ENCODE measurements at regions not wholly inside any gene's neighbourhood (a gene's known extent, or its start where the extent isn't known, plus 50 kb on each side); places are given as distances from the start of the nearest gene placed in this dataset.

DNA sequence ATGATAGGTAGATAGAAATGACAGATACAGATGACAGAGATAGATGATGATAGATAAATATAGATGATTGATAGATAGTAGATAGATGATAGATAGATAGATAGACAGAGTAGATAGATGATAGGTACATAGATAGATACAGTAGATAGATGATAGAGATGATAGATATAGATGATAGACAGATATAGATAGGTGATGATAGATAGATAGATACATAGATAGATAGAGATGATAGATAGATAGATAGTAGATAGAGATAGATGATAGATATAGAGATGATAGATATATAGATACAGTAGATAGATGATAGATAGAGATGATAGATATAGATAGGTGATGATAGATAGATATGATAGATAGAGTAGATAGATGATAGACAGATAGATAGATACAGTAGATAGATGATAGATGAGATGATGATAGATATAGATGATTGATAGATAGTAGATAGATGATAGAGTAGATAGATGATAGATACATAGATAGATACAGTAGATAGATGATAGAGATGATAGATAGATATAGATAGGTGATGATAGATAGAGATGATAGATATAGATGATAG is 95.7 kb upstream of the SMIM23 start:
- no peak overlapping the region for H3K9ac ChIP-seq (ENCODE audit: low read length)
- ChIA-PET CTCF (no interaction called here), POLR2A (no interaction called here)
- Mint-ChIP-seq H3K27me3 (no peaks in the 10 kb centered on the region), H3K27ac (no peak overlapping the region), H3K9me3 (ENCODE audit: insufficient read depth) (no peaks in the 10 kb centered on the region), H3K4me3 (no peak overlapping the region), H3K4me1 (no peaks in the 10 kb centered on the region)
- peaks cover 0 to 6% (median 0%) of the 10 kb centered on the region in 3 donors for H3K9me3 ChIP-seq (ENCODE audit: control extremely low read depth in 1 of 3, control insufficient read depth in 2 of 3, insufficient read depth in 1 of 3, low read length in 2 of 3)
- no peak overlapping the region for H3K4me2 ChIP-seq (replicated peaks; ENCODE audit: low read depth, low read length, poor library complexity, severe bottlenecking)
- no peaks in the 10 kb centered on the region for H4K20me1 ChIP-seq (ENCODE audit: control insufficient read depth, insufficient read depth, low read length, poor library complexity, severe bottlenecking)
- H3K36me3 ChIP-seq (replicated peaks in 1 of 2; ENCODE audit: control extremely low read depth in 1 of 2, control insufficient read depth in 1 of 2, extremely low read depth in 1 of 2, insufficient read depth in 2 of 2, low read length in 1 of 2), result no peaks in the 10 kb centered on the region
- no peak overlapping the region for H3K4me3 ChIP-seq (ENCODE audit: control extremely low read depth in 1 of 5, extremely low read depth in 1 of 5, insufficient read depth in 1 of 5, low read depth in 2 of 5, low read length in 4 of 5)
- no peak overlapping the region for H3K27ac ChIP-seq (ENCODE audit: low read length in 2 of 2)
- H2AFZ ChIP-seq (ENCODE audit: insufficient read depth, low read depth, low read length, poor library complexity, severe bottlenecking), result no peak overlapping the region
- intact Hi-C loops (cut with micrococcal nuclease), result no loop called here
- TF ChIP-seq EZH2 (IDR thresholded peaks at IDR 0.05; ENCODE audit: borderline replicate concordance, insufficient read depth, low read depth, low read length, poor library complexity, severe bottlenecking) (no peak), CTCF (IDR thresholded peaks at IDR 0.05) (no peak)
- DNase-seq, result no peak
- H3K4me1 ChIP-seq (ENCODE audit: control insufficient read depth in 2 of 2, insufficient read depth in 2 of 2, low read length in 2 of 2), result no peaks in the 10 kb centered on the region
- no peaks in the 10 kb centered on the region for H3K27me3 ChIP-seq (replicated peaks in 1 of 4; ENCODE audit: control extremely low read depth in 1 of 4, control insufficient read depth in 3 of 4, insufficient read depth in 4 of 4, low read length in 3 of 4)
- H3K79me2 ChIP-seq (ENCODE audit: control insufficient read depth, insufficient read depth, low read length), result no peaks in the 10 kb centered on the region
- ATAC-seq (ENCODE audit: low read depth), result no peak

GRCh38 chr5:171692107-171692506 is 93.5 kb upstream of the SMIM23 start:
- Mint-ChIP-seq H3K27ac (no peak overlapping the region), H3K4me1 (no peaks in the 10 kb centered on the region), H3K4me3 (no peak overlapping the region), H3K9me3 (ENCODE audit: insufficient read depth) (no peaks in the 10 kb centered on the region), H3K27me3 (no peaks in the 10 kb centered on the region)
- Histone ChIP-seq H3K4me1 (ENCODE audit: control insufficient read depth in 2 of 2, insufficient read depth in 2 of 2, low read length in 2 of 2) (no peaks in the 10 kb centered on the region), H2AFZ (ENCODE audit: insufficient read depth, low read depth, low read length, poor library complexity, severe bottlenecking) (no peak overlapping the region), H3K9ac (ENCODE audit: low read length) (no peak overlapping the region), H3K9me3 (ENCODE audit: control extremely low read depth in 1 of 3, control insufficient read depth in 2 of 3, insufficient read depth in 1 of 3, low read length in 2 of 3) (peaks cover 0 to 6% (median 0%) of the 10 kb centered on the region in 3 donors), H3K4me2 (replicated peaks; ENCODE audit: low read depth, low read length, poor library complexity, severe bottlenecking) (no peak overlapping the region), H3K27ac (ENCODE audit: low read length in 2 of 2) (no peak overlapping the region), H3K4me3 (ENCODE audit: control extremely low read depth in 1 of 5, extremely low read depth in 1 of 5, insufficient read depth in 1 of 5, low read depth in 2 of 5, low read length in 4 of 5) (no peak overlapping the region), H3K27me3 (replicated peaks in 1 of 4; ENCODE audit: control extremely low read depth in 1 of 4, control insufficient read depth in 3 of 4, insufficient read depth in 4 of 4, low read length in 3 of 4) (no peaks in the 10 kb centered on the region), H3K79me2 (ENCODE audit: control insufficient read depth, insufficient read depth, low read length) (no peaks in the 10 kb centered on the region), H4K20me1 (ENCODE audit: control insufficient read depth, insufficient read depth, low read length, poor library complexity, severe bottlenecking) (no peaks in the 10 kb centered on the region), H3K36me3 (replicated peaks in 1 of 2; ENCODE audit: control extremely low read depth in 1 of 2, control insufficient read depth in 1 of 2, extremely low read depth in 1 of 2, insufficient read depth in 2 of 2, low read length in 1 of 2) (no peaks in the 10 kb centered on the region)
- CTCF ChIA-PET, result no interaction called here
- ATAC-seq (ENCODE audit: low read depth) (no peak), DNase-seq (no peak)
- intact Hi-C loops (cut with micrococcal nuclease), result no loop called here
- TF ChIP-seq EZH2 (IDR thresholded peaks at IDR 0.05; ENCODE audit: borderline replicate concordance, insufficient read depth, low read depth, low read length, poor library complexity, severe bottlenecking) (no peak), CTCF (IDR thresholded peaks at IDR 0.05) (no peak)
- WGBS (ENCODE audit: insufficient coverage), result 83% methylated on average over 2 of the region's 3 CpGs
- POLR2A ChIA-PET, result no interaction called here
